HEK293 (cell line): ENCODE measurements at regions not wholly inside any gene's neighbourhood (a gene's known extent, or its start where the extent isn't known, plus 50 kb on each side); places are given as distances from the start of the nearest gene placed in this dataset.

ENCODE experiments used
- CTCF ChIA-PET: fragments of 350-600 bp; formaldehyde crosslinking; extraction: SDS; loops from one replicate; lab custom pipeline; 2021; ENCODE audit warnings: antibody characterized with exemption; lab: Yijun Ruan, JAX
- POLR2A ChIA-PET: fragments of 300-600 bp; formaldehyde crosslinking; extraction: SDS; loops from one replicate; lab custom pipeline; 2020; ENCODE audit warnings: antibody characterized with exemption, inconsistent platforms; lab: Yijun Ruan, JAX
- H3K27ac ChIP-seq: fragments of 200-500 bp; sonication (Bioruptor generic); 2 replicates; pipeline ENCODE4 v1.5.1; 2014; ENCODE audit warnings: low read depth, low read length, control low read depth, inconsistent platforms; ENCODE audit errors: extremely low read depth
- H3K36me3 ChIP-seq, 2 experiments: fragments of 200-500 bp in 1 of 2; sonication (Bioruptor generic) in 1 of 2; 1 replicate in 1 of 2; 2 replicates in 1 of 2; pipeline ENCODE4 v1.5.1; 2014 to 2017; ENCODE audit warnings: inconsistent platforms in 2 of 2, low read length in 2 of 2; ENCODE audit not compliant: control insufficient read depth in 2 of 2, insufficient read depth in 1 of 2
- H3K4me1 ChIP-seq: fragments of 200-500 bp; sonication (Bioruptor generic); 2 replicates; pipeline ENCODE4 v1.5.1; 2014; ENCODE audit warnings: mild to moderate bottlenecking, low read length, inconsistent platforms; ENCODE audit not compliant: control insufficient read depth, insufficient read depth
- H3K4me3 ChIP-seq: 2 replicates; pipeline ENCODE4 v1.5.1; 2011; ENCODE audit warnings: low read depth, mild to moderate bottlenecking, control low read depth, low read length, moderate library complexity
- H3K9me3 ChIP-seq: fragments of 200-500 bp; sonication (Bioruptor generic); 2 replicates; pipeline ENCODE4 v1.5.1; 2014; ENCODE audit warnings: low read depth, low read length, inconsistent platforms; ENCODE audit not compliant: control insufficient read depth, insufficient read depth
- BCL11A ChIP-seq: fragments of 450-650 bp; formaldehyde crosslinking; IDR thresholded peaks from 2 replicates; pipeline ENCODE4 v1.5.1; 2016; ENCODE audit warnings: low read depth, missing biosample characterization, missing genetic modification characterization
- FEZF1 ChIP-seq: fragments of 450-650 bp; formaldehyde crosslinking; IDR thresholded peaks from 2 replicates; pipeline ENCODE4 v1.5.1; 2016; ENCODE audit warnings: missing biosample characterization, missing genetic modification characterization
- GLIS1 ChIP-seq: fragments of 450-650 bp; formaldehyde crosslinking; IDR thresholded peaks from 2 replicates; pipeline ENCODE4 v1.5.1; 2016; ENCODE audit warnings: missing biosample characterization, missing genetic modification characterization
- KLF1 ChIP-seq: fragments of 450-650 bp; formaldehyde crosslinking; IDR thresholded peaks from 2 replicates; pipeline ENCODE4 v1.5.1; 2016; ENCODE audit warnings: missing biosample characterization, missing genetic modification characterization
- OVOL3 ChIP-seq: fragments of 450-650 bp; formaldehyde crosslinking; IDR thresholded peaks from 2 replicates; pipeline ENCODE4 v1.5.1; 2016; ENCODE audit warnings: missing biosample characterization, missing genetic modification characterization
- YY2 ChIP-seq: fragments of 450-650 bp; formaldehyde crosslinking; IDR thresholded peaks from 2 replicates; pipeline ENCODE4 v1.5.1; 2016; ENCODE audit warnings: missing biosample characterization, missing genetic modification characterization
- ZBTB1 ChIP-seq: fragments of 450-650 bp; formaldehyde crosslinking; IDR thresholded peaks from 2 replicates; pipeline ENCODE4 v1.5.1; 2016; ENCODE audit warnings: missing biosample characterization, missing genetic modification characterization
- ZNF10 ChIP-seq: fragments of 450-650 bp; formaldehyde crosslinking; IDR thresholded peaks from 2 replicates; pipeline ENCODE4 v1.5.1; 2017; ENCODE audit warnings: missing biosample characterization, missing genetic modification characterization
- ZNF112 ChIP-seq: fragments of 450-650 bp; formaldehyde crosslinking; IDR thresholded peaks from 2 replicates; pipeline ENCODE4 v1.5.0; 2017; ENCODE audit warnings: missing biosample characterization, missing genetic modification characterization
- ZNF132 ChIP-seq: fragments of 450-650 bp; formaldehyde crosslinking; IDR thresholded peaks from 2 replicates; pipeline ENCODE4 v1.5.1; 2017; ENCODE audit warnings: missing biosample characterization, missing genetic modification characterization, borderline replicate concordance
- ZNF138 ChIP-seq: fragments of 450-650 bp; formaldehyde crosslinking; IDR thresholded peaks from 2 replicates; pipeline ENCODE4 v1.5.1; 2016; ENCODE audit warnings: missing biosample characterization, missing genetic modification characterization, borderline replicate concordance
- ZNF157 ChIP-seq: fragments of 450-650 bp; formaldehyde crosslinking; IDR thresholded peaks from 2 replicates; pipeline ENCODE4 v1.5.1; 2016; ENCODE audit warnings: missing biosample characterization, missing genetic modification characterization
- ZNF19 ChIP-seq: fragments of 450-650 bp; formaldehyde crosslinking; IDR thresholded peaks from 2 replicates; pipeline ENCODE4; 2016; ENCODE audit warnings: missing biosample characterization, missing genetic modification characterization, low read depth
- ZNF221 ChIP-seq: fragments of 450-650 bp; formaldehyde crosslinking; IDR thresholded peaks from 2 replicates; pipeline ENCODE4 v1.5.1; 2017; ENCODE audit warnings: missing biosample characterization, missing genetic modification characterization, borderline replicate concordance
- ZNF416 ChIP-seq: fragments of 450-650 bp; formaldehyde crosslinking; IDR thresholded peaks from 2 replicates; pipeline ENCODE4 v1.5.1; 2016; ENCODE audit warnings: missing biosample characterization, missing genetic modification characterization
- ZNF529 ChIP-seq: fragments of 450-650 bp; formaldehyde crosslinking; IDR thresholded peaks from 2 replicates; pipeline ENCODE4 v1.5.1; 2017; ENCODE audit warnings: missing genetic modification characterization, missing biosample characterization; ENCODE audit not compliant: insufficient replicate concordance
- ZNF544 ChIP-seq: fragments of 450-650 bp; formaldehyde crosslinking; IDR thresholded peaks from 2 replicates; pipeline ENCODE4 v1.5.0; 2017; ENCODE audit warnings: missing biosample characterization, missing genetic modification characterization
- ZNF624 ChIP-seq: fragments of 450-650 bp; formaldehyde crosslinking; IDR thresholded peaks from 2 replicates; pipeline ENCODE4 v1.5.1; 2017; ENCODE audit warnings: missing biosample characterization, missing genetic modification characterization
- ZNF658 ChIP-seq: fragments of 450-650 bp; formaldehyde crosslinking; IDR thresholded peaks from 2 replicates; pipeline ENCODE4; 2016; ENCODE audit warnings: missing biosample characterization, missing genetic modification characterization
- ZNF701 ChIP-seq: fragments of 450-650 bp; formaldehyde crosslinking; IDR thresholded peaks from 2 replicates; pipeline ENCODE4 v1.5.1; 2016; ENCODE audit warnings: missing biosample characterization, missing genetic modification characterization
- ZNF76 ChIP-seq: fragments of 450-650 bp; formaldehyde crosslinking; IDR thresholded peaks from 2 replicates; pipeline ENCODE4; 2016; ENCODE audit warnings: low read depth, missing biosample characterization, missing genetic modification characterization, borderline replicate concordance
- ZXDB ChIP-seq: fragments of 450-650 bp; formaldehyde crosslinking; IDR thresholded peaks from 2 replicates; pipeline ENCODE4 v1.5.1; 2016; ENCODE audit warnings: missing biosample characterization, missing genetic modification characterization
- TF ChIP-seq, protein P1 (sequence below): fragments of 450-650 bp; formaldehyde crosslinking; optimal IDR thresholded peaks from 2 replicates; pipeline ENCODE3; 2016; ENCODE audit warnings: missing biosample characterization, mild to moderate bottlenecking, missing genetic modification characterization

DNA sequence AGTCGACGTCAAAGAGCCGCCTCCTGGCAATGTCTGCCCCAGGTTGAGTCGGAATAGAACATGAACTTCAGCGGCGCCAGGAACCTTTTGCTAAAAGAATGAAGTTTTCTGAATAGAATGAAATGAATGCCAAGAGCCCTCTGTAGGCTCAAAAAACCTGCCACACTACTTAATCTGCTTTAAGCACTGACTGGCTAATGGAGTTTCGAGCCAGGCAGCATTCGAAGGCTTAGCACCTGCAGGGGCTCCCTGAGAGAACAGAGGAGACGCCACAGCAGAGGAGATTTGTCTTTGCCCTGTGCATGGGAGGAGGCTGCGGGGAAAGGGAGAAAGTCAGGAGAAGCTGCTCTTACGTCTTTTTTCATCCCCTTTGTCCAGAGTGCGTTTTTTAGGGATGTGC lies 641.7 kb downstream of the AJAP1 start:
- no peaks in the 10 kb centered on the region for H3K4me1 ChIP-seq
- TF ChIP-seq ZNF544 (tag by site-specific recombination) (no peak), ZNF221 (tag by site-specific recombination) (no peak)
- TF ChIP-seq, protein P1, sequence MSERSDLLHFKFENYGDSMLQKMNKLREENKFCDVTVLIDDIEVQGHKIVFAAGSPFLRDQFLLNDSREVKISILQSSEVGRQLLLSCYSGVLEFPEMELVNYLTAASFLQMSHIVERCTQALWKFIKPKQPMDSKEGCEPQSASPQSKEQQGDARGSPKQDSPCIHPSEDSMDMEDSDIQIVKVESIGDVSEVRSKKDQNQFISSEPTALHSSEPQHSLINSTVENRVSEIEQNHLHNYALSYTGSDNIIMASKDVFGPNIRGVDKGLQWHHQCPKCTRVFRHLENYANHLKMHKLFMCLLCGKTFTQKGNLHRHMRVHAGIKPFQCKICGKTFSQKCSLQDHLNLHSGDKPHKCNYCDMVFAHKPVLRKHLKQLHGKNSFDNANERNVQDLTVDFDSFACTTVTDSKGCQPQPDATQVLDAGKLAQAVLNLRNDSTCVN, result no peak
- POLR2A ChIA-PET, result no interaction called here

DNA sequence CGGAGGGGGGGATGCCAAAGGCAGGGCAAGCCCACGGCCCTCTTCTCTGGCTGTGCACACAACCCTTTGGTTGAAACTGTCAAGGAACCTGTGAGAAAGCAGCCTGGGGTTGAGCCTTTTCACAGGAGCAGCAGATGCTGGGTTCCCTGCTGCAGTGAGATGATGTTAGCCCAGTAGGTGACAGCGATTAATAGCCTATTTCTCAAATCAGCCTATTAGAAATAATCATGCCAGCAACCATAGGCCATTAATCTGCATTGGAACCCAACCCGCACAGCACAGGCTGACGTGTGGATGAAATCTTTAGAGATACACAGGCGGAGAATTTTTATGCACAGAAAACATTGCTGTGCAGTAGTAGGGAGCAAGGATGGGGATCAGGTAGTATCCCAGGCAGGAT lies 637.5 kb downstream of the AJAP1 start:
- H3K4me3 ChIP-seq, result no peak overlapping the region
- CTCF ChIA-PET, result no interaction called here
- H3K27ac ChIP-seq, result no peak overlapping the region
- H3K4me1 ChIP-seq, result no peaks in the 10 kb centered on the region
- no peak for TF ChIP-seq ZXDB
- no peak for TF ChIP-seq FEZF1
- no peak for TF ChIP-seq ZNF19 (tag by site-specific recombination)
- TF ChIP-seq ZBTB1 (tag by site-specific recombination), result no peak
- TF ChIP-seq KLF1 (tag by site-specific recombination), result no peak
- TF ChIP-seq ZNF416 (tag by site-specific recombination), result no peak
- TF ChIP-seq YY2 (tag by site-specific recombination), result no peak
- TF ChIP-seq ZNF112 (tag by site-specific recombination), result no peak
- H3K36me3 ChIP-seq, result no peaks in the 10 kb centered on the region
- H3K9me3 ChIP-seq, result no peaks in the 10 kb centered on the region
- POLR2A ChIA-PET, result no interaction called here

More for the DNA sequence above, 641.7 kb downstream of the AJAP1 start:
- CTCF ChIA-PET, result no interaction called here
- Histone ChIP-seq H3K4me3 (no peak overlapping the region), H3K9me3 (no peaks in the 10 kb centered on the region), H3K27ac (no peak overlapping the region), H3K36me3 (no peaks in the 10 kb centered on the region)

DNA sequence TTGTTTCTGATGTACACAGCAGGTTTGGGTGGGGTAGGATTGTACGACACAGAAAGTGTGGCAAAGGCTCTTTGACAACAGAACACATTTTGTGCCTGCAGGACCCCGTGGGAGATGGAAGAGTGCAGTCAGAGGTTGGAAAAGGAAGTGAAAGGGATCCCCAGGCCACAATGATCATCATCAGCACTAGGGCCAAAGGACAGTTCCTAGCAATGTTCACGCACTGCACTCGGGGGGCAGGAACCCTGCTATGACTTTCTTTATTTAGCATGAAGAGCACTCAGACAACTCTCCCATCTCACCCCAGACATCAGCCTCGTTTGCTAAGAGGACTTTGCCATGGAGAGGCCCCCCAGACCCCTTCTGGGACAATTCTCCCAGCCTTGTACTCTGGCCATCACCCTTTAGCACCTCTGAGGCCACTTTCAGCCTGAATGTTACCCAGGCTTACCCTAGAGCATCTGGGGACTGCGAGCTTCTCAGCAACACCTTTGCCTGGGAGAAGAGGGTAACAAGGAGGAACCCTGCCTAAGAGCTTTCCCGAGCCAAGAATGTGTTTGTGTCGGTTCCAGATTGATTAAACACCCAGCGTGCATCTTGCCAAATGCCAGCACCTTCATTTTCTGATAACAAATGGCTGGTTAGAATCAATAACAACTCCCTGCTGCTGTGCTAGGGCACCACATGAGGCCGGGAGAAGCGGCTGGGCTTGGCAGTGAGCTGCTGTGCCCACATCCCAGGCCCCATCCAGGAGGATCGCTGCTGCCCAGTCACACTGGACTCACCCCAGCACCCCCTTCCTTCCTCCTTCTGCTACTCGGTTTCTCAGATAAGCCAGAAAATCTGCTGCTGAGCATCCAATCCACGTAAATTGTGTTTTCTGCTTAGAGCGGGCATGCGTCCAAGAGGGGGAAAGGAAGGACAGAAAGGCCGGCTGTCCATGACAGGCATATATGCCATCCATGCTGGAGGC lies 633.1 kb downstream of the AJAP1 start:
- Histone ChIP-seq H3K4me1 (no peaks in the 10 kb centered on the region), H3K4me3 (no peak overlapping the region), H3K27ac (no peak overlapping the region), H3K36me3 (no peaks in the 10 kb centered on the region), H3K9me3 (no peaks in the 10 kb centered on the region)
- POLR2A ChIA-PET, result no interaction called here
- CTCF ChIA-PET, result interaction anchor here (0.6 kb wide), 1 partner anchor 56 kb away, joined by 3 read pairs; no protein-coding TSS in a partner anchor
- TF ChIP-seq ZNF157, result no peak

DNA sequence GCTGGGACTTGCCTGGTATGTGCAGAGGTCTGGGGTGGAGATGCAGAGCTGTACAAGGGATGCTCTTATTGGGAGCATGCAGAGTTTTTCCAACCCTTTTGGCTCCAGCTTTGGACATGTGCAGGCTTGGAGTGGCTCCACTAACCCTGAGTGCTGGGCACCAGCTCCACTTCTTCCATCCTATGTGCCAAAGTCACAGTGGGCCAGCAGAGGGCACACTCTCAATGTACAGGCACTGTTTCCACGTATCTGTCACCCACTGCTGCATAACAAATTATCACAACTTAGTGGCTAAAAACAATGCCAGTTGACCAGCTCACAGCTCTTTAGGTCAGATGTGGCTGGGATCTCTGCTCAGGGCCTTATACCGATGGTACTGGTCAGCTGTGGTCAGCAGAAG lies 631.8 kb downstream of the AJAP1 start:
- POLR2A ChIA-PET, result no interaction called here
- CTCF ChIA-PET, result interaction anchor here (1.1 kb wide), 1 partner anchor 14 kb away, joined by 3 read pairs; no protein-coding TSS in a partner anchor
- no peaks in the 10 kb centered on the region for H3K4me1 ChIP-seq
- no peak overlapping the region for H3K4me3 ChIP-seq
- no peaks in the 10 kb centered on the region for H3K9me3 ChIP-seq
- H3K27ac ChIP-seq, result no peak overlapping the region
- TF ChIP-seq BCL11A (tag by site-specific recombination) (no peak), ZNF529 (tag by site-specific recombination) (no peak), ZNF624 (tag by site-specific recombination) (no peak), GLIS1 (tag by site-specific recombination) (no peak), ZNF138 (tag by site-specific recombination) (no peak), ZNF10 (no peak), ZNF76 (tag by site-specific recombination) (no peak), ZNF132 (no peak), ZNF658 (no peak), ZNF701 (tag by site-specific recombination) (no peak), OVOL3 (no peak)
- H3K36me3 ChIP-seq, result no peaks in the 10 kb centered on the region
